IMR-90 (cell line): ENCODE measurements at regions not wholly inside any gene's neighbourhood (a gene's known extent, or its start where the extent isn't known, plus 50 kb on each side); places are given as distances from the start of the nearest gene placed in this dataset.

Experiments
- ATAC-seq: fragments of 200-7000 bp; cut with Tn5 transposase; 2 replicates; pipeline ENCODE4 v1.9.1; 2020; ENCODE audit warnings: low read depth, mild to moderate bottlenecking, moderate library complexity
- BruUV-seq: library from RNA; stranded (reverse); fragments of 400-500 nt; replicated peaks from 2 replicates; lab custom pipeline; 2021; lab: Mats Ljungman, UMichigan
- CTCF ChIA-PET: fragments of 300-600 bp; formaldehyde crosslinking; extraction: SDS; loops from one replicate; lab custom pipeline; 2021; ENCODE audit warnings: antibody characterized with exemption; lab: Yijun Ruan, JAX
- POLR2A ChIA-PET: fragments of 300-600 bp; sonication (Branson Sonifier 250); formaldehyde crosslinking; loops from one replicate; lab custom pipeline; 2022; ENCODE audit warnings: antibody characterized with exemption; ENCODE audit not compliant: unreplicated experiment; lab: Charles Lee
- DNase-seq: peaks from one replicate; pipeline ENCODE4 v3.0.0; 2013
- H2AFZ ChIP-seq: replicated peaks from 2 replicates; pipeline ENCODE3; 2013; ENCODE audit warnings: low read length, mild to moderate bottlenecking; ENCODE audit not compliant: poor library complexity
- H2AK5ac ChIP-seq: 2 replicates; pipeline ENCODE4 v1.6.1; 2013; ENCODE audit warnings: low read depth, low read length, inconsistent platforms
- H2AK9ac ChIP-seq: replicated peaks from 2 replicates; pipeline ENCODE3; 2013; ENCODE audit warnings: mild to moderate bottlenecking, low read depth, low read length, moderate library complexity; ENCODE audit not compliant: poor library complexity
- H2BK120ac ChIP-seq: 2 replicates; pipeline ENCODE4 v1.6.1; 2013; ENCODE audit warnings: low read depth, low read length, inconsistent platforms
- H2BK15ac ChIP-seq: 3 replicates; pipeline ENCODE4 v1.6.1; 2013; ENCODE audit warnings: low read depth, low read length, inconsistent platforms
- H2BK20ac ChIP-seq: 2 replicates; pipeline ENCODE4 v1.6.1; 2013; ENCODE audit warnings: low read depth, mild to moderate bottlenecking, inconsistent platforms, low read length, moderate library complexity
- H2BK5ac ChIP-seq: 2 replicates; pipeline ENCODE4 v1.6.1; 2013; ENCODE audit warnings: mild to moderate bottlenecking, low read depth, low read length, inconsistent platforms; ENCODE audit not compliant: poor library complexity, severe bottlenecking
- H3K14ac ChIP-seq: replicated peaks from 2 replicates; pipeline ENCODE4 v1.6.1; 2013; ENCODE audit warnings: low read depth, low read length, inconsistent platforms
- H3K18ac ChIP-seq: 2 replicates; pipeline ENCODE4 v1.6.1; 2013; ENCODE audit warnings: low read depth, low read length, control low read depth
- H3K23ac ChIP-seq: 2 replicates; pipeline ENCODE4 v1.6.1; 2013; ENCODE audit warnings: low read depth, low read length, inconsistent platforms
- H3K27ac ChIP-seq: 2 replicates; pipeline ENCODE4 v1.5.1; 2013; ENCODE audit warnings: mild to moderate bottlenecking, control low read depth, low read length; ENCODE audit not compliant: insufficient read depth
- H3K27me3 ChIP-seq: 2 replicates; pipeline ENCODE4 v1.6.1; 2013; ENCODE audit warnings: low read length; ENCODE audit not compliant: control insufficient read depth, insufficient read depth
- H3K36me3 ChIP-seq: 2 replicates; pipeline ENCODE4 v1.6.1; 2013; ENCODE audit warnings: low read length, mixed read lengths; ENCODE audit not compliant: control insufficient read depth, insufficient read depth
- H3K4ac ChIP-seq: 2 replicates; pipeline ENCODE4 v1.6.1; 2013; ENCODE audit warnings: low read depth, low read length, inconsistent platforms
- H3K4me1 ChIP-seq: 2 replicates; pipeline ENCODE4 v1.6.1; 2013; ENCODE audit warnings: low read length, mixed read lengths; ENCODE audit not compliant: control insufficient read depth, insufficient read depth
- H3K4me2 ChIP-seq: 2 replicates; pipeline ENCODE4 v1.6.1; 2013; ENCODE audit warnings: low read depth, mild to moderate bottlenecking, control low read depth, low read length, moderate library complexity
- H3K4me3 ChIP-seq: 2 replicates; pipeline ENCODE4 v1.5.1; 2013; ENCODE audit warnings: low read depth, mild to moderate bottlenecking, control low read depth, low read length, moderate library complexity; ENCODE audit not compliant: insufficient read depth
- H3K56ac ChIP-seq: 2 replicates; pipeline ENCODE4 v1.6.1; 2013; ENCODE audit warnings: low read length, inconsistent platforms; ENCODE audit not compliant: insufficient read depth; ENCODE audit errors: extremely low read depth
- H3K79me1 ChIP-seq, 2 experiments: 2 replicates each; pipeline ENCODE4 v1.6.1; 2013; ENCODE audit warnings: low read length in 2 of 2, inconsistent platforms in 1 of 2, low read depth in 1 of 2
- H3K9ac ChIP-seq: 2 replicates; pipeline ENCODE4 v1.6.1; 2013; ENCODE audit warnings: low read depth, low read length, control low read depth
- H3K9me1 ChIP-seq: 2 replicates; pipeline ENCODE4 v1.6.1; 2013; ENCODE audit warnings: low read length, inconsistent platforms; ENCODE audit not compliant: insufficient read depth
- H3K9me3 ChIP-seq: 2 replicates; pipeline ENCODE4 v1.6.1; 2013; ENCODE audit warnings: low read length; ENCODE audit not compliant: control insufficient read depth, insufficient read depth
- H4K20me1 ChIP-seq: 2 replicates; pipeline ENCODE4 v1.6.1; 2013; ENCODE audit warnings: low read length, inconsistent platforms; ENCODE audit not compliant: insufficient read depth
- H4K5ac ChIP-seq: 2 replicates; pipeline ENCODE4 v1.6.1; 2013; ENCODE audit warnings: mild to moderate bottlenecking, low read depth, low read length, control low read depth
- H4K8ac ChIP-seq, 2 experiments: 2 replicates each; pipeline ENCODE4 v1.6.1; 2013; ENCODE audit warnings: low read depth in 2 of 2, low read length in 2 of 2, control low read depth in 1 of 2, inconsistent platforms in 1 of 2
- H4K91ac ChIP-seq: 2 replicates; pipeline ENCODE4 v1.6.1; 2013; ENCODE audit warnings: low read depth, low read length, inconsistent platforms; ENCODE audit not compliant: insufficient read depth
- CEBPB ChIP-seq: IDR thresholded peaks from 2 replicates; pipeline ENCODE4 v1.6.1; 2012; ENCODE audit warnings: low read depth, low read length, improper control_type of control experiment
- CHD1 ChIP-seq: IDR thresholded peaks from 2 replicates; pipeline ENCODE4 v1.6.1; 2012; ENCODE audit warnings: low read depth, low read length, improper control_type of control experiment
- MAZ ChIP-seq: IDR thresholded peaks from 2 replicates; pipeline ENCODE4 v1.6.1; 2012; ENCODE audit warnings: low read depth, mild to moderate bottlenecking, low read length, improper control_type of control experiment, moderate library complexity, borderline replicate concordance
- MXI1 ChIP-seq: IDR thresholded peaks from 2 replicates; pipeline ENCODE4 v1.6.1; 2012; ENCODE audit warnings: low read depth, mild to moderate bottlenecking, low read length, moderate library complexity, borderline replicate concordance
- POLR2A ChIP-seq: IDR thresholded peaks from 2 replicates; pipeline ENCODE4 v1.6.1; 2012; ENCODE audit warnings: mild to moderate bottlenecking, low read depth, low read length
- RCOR1 ChIP-seq: IDR thresholded peaks from 2 replicates; pipeline ENCODE4 v1.6.1; 2012; ENCODE audit warnings: mild to moderate bottlenecking, low read length, improper control_type of control experiment; ENCODE audit not compliant: insufficient replicate concordance
- USF2 ChIP-seq: fragments of 150-350 bp; IDR thresholded peaks from 2 replicates; pipeline ENCODE4 v1.6.1; 2017; ENCODE audit warnings: mild to moderate bottlenecking, antibody characterized with exemption, low read length, low read depth
- WGBS, 2 experiments: methylation state at CpG; one replicate each; pipeline versions ENCODE4 v1.1.5 to v1.1.7; 2013; ENCODE audit warnings: missing lambda C conversion rate in 2 of 2; ENCODE audit not compliant: insufficient read length in 1 of 2; ENCODE audit errors: extremely low coverage in 2 of 2; 5-methylcytosine and 5-hydroxymethylcytosine counted together
- dilution Hi-C: fragments of 300-500 bp; cut with HindIII; formaldehyde crosslinking; loops from one replicate; pipeline ENCODE4 v1.14.3; 2018; ENCODE audit warnings: low sequenced_read_pairs; ENCODE audit not compliant: unreplicated experiment
- in situ Hi-C: fragments of 300-500 bp; cut with MboI; formaldehyde crosslinking; loops from 3 replicates; pipeline ENCODE4 v1.14.3; 2019; ENCODE audit warnings: low sequenced_read_pairs, inconsistent platforms, mixed read lengths
- intact Hi-C: fragments of 100-400 bp; cut with micrococcal nuclease; formaldehyde crosslinking; loops from 2 replicates; pipeline ENCODE4 v1.10.0; 2022
- TF ChIP-seq, protein P1 (sequence below): conservative IDR thresholded peaks from 2 replicates; pipeline ENCODE4 v1.5.1; 2012; ENCODE audit warnings: mild to moderate bottlenecking, low read depth, low read length, improper control_type of control experiment

DNA sequence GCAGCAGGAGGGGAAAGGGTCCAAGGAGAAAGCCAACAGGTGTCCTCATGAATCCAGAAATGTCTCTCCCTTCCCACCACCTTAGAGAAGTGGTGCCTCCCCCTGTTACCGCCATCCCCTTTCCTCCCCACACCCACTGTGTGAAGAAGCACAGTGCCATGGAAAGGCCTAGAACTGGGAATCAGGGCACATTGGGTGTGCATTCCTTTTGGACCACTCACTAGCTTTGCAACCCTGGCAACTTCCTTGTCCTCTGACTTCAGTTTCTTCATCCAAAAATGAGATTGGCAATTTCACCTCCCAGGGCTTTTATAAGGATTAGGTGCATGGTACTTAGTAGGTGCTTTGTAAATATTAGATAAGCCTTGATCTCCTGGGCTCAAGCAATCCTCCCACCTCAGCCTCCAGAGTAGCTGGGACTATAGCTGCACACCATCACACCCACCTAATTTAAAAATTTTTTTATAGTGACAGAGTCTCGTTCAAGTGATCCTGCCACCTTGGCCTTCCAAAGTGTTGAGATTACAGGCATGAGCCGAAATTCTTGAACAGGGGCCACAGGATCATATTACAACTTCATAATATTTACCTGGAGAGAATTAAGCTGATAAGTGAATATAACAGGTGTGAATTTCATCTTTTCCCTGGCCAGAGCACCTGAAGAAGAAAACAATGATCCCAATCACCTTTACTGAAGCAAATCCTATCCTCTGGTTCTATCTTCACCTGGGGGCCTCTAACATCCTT is 97.9 kb upstream of the TAF1B start:
- no peak overlapping the region for H2BK20ac ChIP-seq
- no peak overlapping the region for H3K18ac ChIP-seq
- H3K56ac ChIP-seq = no peak overlapping the region
- DNase-seq = no peak
- no peak overlapping the region for H3K4ac ChIP-seq
- H2AK5ac ChIP-seq = peak overlapping the region; percentile 33; the same call in 1 of the 2 replicates
- H4K5ac ChIP-seq = no peak overlapping the region
- H2AK9ac ChIP-seq = no peak overlapping the region
- no peaks in the 10 kb centered on the region for H3K4me1 ChIP-seq
- WGBS, 2 experiments = 83% methylated on average over 1 of the region's 3 CpGs; no CpG with 5 or more reads in 1 of the 2 experiments
- 0 out of 2 replicates have a peak, but pooled peaks cover 3% of the 10 kb centered on the region for H3K9me1 ChIP-seq
- H3K79me1 ChIP-seq = no peaks in the 10 kb centered on the region
- H3K9me3 ChIP-seq = no peaks in the 10 kb centered on the region
- no peak overlapping the region for H4K8ac ChIP-seq
- H3K14ac ChIP-seq = no peak overlapping the region; the same call in 1 of the 2 replicates
- no peaks in the 10 kb centered on the region for H4K20me1 ChIP-seq
- no peak overlapping the region for H2BK120ac ChIP-seq
- peak; percentile 48; the same call in 1 of the 2 replicates for ATAC-seq
- no peaks in the 10 kb centered on the region for H3K36me3 ChIP-seq
- H2AFZ ChIP-seq = peak overlapping the region; percentile 74
- no peak overlapping the region for H2BK5ac ChIP-seq
- ChIA-PET CTCF (interaction anchor here (1.2 kb wide), 1 partner anchor 25 kb away, joined by 3 read pairs; no protein-coding TSS in a partner anchor), POLR2A (no interaction called here)
- H3K23ac ChIP-seq = no peak overlapping the region
- H3K4me3 ChIP-seq = no peak overlapping the region
- TF ChIP-seq CHD1 = no peak
- no peak for TF ChIP-seq MXI1
- TF ChIP-seq POLR2A = no peak
- no peak for TF ChIP-seq USF2
- TF ChIP-seq MAZ = no peak
- no peak for TF ChIP-seq RCOR1
- TF ChIP-seq, protein P1, sequence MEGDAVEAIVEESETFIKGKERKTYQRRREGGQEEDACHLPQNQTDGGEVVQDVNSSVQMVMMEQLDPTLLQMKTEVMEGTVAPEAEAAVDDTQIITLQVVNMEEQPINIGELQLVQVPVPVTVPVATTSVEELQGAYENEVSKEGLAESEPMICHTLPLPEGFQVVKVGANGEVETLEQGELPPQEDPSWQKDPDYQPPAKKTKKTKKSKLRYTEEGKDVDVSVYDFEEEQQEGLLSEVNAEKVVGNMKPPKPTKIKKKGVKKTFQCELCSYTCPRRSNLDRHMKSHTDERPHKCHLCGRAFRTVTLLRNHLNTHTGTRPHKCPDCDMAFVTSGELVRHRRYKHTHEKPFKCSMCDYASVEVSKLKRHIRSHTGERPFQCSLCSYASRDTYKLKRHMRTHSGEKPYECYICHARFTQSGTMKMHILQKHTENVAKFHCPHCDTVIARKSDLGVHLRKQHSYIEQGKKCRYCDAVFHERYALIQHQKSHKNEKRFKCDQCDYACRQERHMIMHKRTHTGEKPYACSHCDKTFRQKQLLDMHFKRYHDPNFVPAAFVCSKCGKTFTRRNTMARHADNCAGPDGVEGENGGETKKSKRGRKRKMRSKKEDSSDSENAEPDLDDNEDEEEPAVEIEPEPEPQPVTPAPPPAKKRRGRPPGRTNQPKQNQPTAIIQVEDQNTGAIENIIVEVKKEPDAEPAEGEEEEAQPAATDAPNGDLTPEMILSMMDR = no peak
- TF ChIP-seq CEBPB = no peak
- H3K4me2 ChIP-seq = no peak overlapping the region
- in situ Hi-C loops (no loop called here), dilution Hi-C loops (no loop called here), intact Hi-C loops (no loop called here)
- BruUV-seq = no TSS peak
- no peak overlapping the region for H3K9ac ChIP-seq
- H3K27me3 ChIP-seq = peaks cover 16% of the 10 kb centered on the region
- no peak overlapping the region for H2BK15ac ChIP-seq
- no peak overlapping the region for H4K91ac ChIP-seq
- no peak overlapping the region for H3K27ac ChIP-seq
